ENCODE measurements at regions not wholly inside any gene's neighbourhood (a gene's known extent, or its start where the extent isn't known, plus 50 kb on each side); places are given as distances from the start of the nearest gene placed in this dataset.
"Not testable (repeated sequence)": the region's sequence is repeated elsewhere in the genome, so short reads cannot be mapped to it uniquely, and the experiment has no call there.

DNA sequence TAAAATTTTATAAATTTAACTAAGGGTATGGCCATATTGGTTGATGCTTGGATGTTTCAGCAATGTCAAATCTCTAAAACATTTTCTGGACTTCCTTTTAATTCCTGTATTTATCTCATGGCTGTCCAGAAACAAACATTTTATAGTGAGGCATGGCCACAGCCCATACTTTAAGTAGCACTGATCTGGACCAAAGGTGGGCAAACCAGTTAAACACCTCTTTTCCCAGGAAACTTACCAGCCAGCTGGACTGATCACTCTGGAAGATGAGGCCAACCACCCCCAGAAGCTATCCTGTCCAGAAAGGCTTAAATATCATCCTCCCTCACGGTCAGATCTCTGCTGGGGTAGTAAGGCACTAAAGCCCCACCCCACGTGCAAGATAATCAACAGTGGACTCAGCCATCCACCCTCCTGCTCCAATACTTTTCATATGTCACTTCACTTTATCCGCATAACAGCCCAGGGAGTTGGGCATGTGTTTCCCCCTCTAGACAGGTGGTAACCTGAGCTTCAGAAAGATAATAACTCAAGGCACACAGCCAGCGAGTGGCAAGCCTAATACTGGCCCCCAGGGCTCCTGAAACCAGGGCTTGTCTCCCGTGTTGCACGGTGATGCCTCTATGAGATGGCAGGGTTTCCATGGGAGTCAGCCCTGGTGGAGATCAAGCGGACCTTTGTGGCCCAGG lies 120.5 kb upstream of the NGF start:
- ChIA-PET CTCF (no interaction called here), POLR2A (no interaction called here)

DNA sequence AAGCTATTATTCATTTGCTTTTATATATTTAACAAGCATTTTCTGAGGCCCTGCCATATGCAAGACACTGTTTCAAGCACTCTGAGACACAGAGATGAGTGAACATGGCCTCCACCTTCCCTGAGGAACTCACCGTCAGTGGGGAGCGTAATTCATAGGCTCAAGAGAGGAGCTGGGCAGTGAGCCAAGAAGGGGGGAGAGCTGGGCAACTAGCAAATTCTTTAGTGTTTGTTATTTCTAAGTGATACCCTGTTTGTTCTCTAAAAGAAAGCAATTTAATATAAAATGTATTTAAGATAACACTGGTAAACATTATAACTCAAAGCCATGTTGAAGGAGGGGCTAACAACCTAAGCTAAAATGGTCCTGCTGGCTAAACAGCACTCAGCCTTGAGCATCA lies 119.2 kb upstream of the NGF start:
- CTCF ChIA-PET = no interaction called here
- POLR2A ChIA-PET = no interaction called here

DNA sequence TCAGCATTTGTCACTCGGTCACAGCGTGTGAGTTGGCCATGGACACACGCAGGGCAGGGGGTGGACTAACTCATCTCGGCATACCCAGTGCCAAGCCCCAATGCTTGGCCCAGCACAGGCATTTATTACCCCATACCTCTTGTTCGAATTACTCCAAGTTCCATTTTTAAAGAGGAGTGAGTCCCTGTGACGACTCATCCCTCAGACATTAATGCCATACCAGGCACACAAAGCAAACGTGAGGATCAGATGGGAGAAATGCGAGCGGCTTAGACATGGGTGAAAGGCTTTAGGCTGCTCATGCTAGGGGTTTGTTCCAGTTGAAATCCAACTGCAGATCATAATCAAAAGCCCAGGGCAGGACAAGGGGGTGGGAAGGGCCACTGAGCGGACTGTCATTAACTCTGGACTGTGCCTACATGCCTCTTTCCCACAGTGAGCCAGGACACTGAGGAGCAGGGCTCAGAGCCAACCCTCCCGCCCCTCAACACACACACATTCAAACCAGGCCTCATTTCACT lies 118.5 kb upstream of the NGF start:
- POLR2A ChIA-PET = no interaction called here
- CTCF ChIA-PET = no interaction called here

DNA sequence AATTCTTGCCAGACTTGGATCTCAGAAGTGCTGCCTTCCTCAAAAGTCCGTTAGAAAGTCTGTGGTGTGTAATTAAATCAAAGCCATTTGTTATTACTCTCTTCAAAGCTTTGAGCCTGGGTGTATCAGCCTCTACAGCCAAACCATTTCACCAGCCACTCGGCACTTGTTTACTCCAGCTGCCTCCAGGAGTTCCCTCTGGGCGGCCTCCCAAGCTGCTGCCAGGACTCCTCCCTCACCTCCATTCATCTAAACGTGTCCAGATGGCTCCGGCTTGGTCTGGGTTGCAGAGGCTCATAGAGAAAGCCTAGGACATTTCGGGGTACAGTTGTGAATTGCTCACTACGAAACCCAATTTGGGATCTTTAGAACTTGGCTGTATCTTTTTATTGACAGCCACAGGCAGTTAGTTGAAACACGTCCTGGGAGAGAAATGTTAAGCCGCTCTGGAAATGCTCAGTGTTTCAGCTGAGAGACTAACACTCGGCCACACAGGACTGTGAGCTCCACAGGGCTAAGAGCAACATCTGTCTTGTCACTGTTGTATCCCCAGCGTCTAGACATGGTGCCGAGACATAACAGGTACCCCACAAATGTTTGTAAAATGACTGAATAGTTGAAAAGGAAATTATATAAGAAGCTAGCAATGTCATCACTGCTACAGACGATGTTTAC lies 116.9 kb upstream of the NGF start:
- ChIA-PET CTCF (no interaction called here), POLR2A (no interaction called here)

DNA sequence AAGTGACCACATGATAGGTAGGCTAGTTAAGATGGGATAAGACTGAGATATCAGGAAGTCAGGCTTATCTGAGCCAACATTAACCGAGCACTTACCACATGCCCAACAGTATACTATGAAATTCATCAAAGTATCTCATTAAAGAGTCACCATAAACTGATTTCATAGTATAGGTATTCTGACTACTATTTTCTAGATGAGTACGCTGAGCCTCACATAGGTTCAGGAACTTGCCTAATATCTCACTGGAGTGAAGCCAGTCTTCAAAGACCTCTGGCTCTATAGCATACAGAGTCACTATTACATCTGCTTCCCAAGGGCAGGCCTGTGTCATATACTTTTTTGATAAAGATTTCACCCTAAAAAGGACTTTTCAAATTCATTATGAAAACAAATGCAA lies 115.6 kb upstream of the NGF start:
- POLR2A ChIA-PET = no interaction called here
- CTCF ChIA-PET = no interaction called here

DNA sequence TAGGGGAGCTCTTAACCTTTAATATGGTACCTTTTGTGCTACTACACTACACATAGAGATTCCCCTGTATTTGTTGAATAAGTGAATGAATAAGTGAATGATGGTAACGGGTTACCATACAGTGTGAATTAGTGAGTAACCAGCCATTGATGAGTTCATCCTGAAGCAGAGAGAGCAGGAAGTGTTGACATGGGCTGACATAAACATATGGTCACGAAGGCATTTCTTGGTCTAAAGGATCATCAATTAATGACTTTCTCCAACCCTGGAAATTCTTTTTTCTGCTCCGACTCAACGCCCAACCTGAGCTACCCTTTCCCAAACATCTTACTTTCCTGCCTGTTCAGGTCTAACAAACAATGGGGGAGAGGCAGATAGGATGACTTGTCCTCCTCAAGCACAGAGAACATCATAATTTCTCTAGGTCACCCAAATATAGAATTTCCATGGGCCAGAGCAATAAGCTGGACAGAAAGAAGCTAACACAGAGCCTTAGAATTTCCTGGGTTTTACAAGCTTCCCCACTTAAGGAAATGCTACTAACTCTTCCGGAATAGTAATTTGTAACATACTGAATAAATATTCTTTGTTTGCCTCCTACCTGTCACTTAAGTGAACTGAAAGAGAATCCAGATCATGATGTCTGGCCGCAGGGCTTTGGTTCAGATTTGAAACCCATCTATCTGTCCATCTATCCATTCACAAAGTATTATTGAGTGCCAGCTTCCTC lies 114.7 kb upstream of the NGF start:
- ChIA-PET CTCF (no interaction called here), POLR2A (no interaction called here)

DNA sequence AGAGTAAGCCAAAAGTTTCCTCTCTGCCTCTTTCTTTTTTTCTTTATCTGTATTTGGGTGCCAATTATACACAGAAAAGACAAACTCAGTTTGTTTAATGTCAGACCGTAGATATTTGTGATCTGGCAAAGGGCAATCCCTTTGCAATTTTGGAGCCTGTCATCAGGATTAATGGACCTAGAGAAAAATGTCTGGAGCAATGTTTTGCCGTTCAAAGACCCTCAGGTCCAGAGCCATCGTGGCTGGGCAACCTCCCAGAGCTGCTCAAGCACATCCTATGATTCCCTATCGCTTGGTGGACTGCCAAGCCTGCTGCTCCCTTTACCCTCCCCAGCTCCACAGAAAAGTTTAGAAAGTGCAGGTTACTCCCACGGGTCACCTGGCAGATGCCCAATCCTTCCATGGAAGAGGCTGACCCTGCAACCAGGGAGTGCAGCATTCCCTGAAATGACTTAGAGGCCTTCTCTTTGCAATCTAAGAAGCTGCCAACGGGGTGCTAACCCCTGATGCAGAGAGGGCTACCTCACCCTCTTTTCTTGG lies 112.5 kb upstream of the NGF start:
- ChIA-PET CTCF (no interaction called here), POLR2A (no interaction called here)

DNA sequence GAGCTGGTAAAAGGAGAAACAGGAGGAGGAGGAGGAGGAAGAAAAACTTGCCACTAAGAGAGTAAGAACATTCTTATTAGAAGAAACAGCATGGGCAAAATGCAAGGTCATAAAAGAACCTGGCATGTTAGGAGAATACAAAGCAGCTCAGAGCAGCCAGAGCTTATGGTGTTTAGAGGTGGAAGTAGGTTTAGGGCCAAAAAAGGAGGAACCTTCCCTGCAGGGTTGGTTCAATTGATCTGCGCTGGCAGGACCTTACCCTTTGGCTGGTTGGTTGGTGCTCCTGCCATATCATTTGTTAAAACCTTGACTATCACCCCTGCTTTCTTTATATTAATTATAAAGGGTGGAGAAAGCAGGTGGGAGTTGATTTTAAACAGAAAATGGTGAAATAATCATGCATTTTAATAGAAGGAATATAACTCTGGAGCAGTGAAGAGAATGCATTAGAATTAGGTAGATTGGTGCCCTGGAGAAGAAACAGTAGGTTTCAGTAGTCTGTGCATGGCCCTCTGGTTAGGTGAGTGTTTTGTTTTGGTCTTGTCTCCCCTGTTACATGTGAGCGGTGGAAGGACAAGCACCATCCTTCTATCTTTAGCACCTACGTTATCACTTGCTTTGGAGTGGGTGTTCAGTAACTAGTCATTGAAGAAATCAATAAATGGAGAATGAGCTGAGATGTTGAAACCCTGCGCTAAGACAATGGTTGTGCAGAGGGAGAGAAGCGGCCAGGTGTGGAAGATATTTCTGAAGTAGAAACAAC lies 110.4 kb upstream of the NGF start:
- ChIA-PET POLR2A (no interaction called here), CTCF (no interaction called here)

DNA sequence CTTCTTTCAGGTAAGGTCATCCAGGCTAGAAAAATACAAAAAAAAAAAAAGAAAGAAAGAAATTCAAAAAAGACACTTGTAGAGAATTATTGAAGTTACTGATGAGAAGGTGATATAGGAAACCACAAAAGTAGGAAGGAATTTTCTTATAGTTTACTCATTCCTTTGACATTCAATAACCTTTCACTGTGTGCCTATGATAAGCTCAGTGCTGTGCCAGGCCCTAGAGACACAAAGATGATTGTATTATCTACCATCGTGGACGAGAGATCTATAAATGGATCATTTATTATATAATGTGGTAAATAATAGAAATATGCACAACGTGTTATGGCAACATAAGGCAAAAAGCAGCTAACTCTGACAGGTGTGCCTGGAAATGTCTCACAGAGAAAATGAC lies 109.6 kb upstream of the NGF start:
- CTCF ChIA-PET = interaction anchor here (0.6 kb wide), 1 partner anchor 448 kb away, joined by 3 read pairs; no protein-coding TSS in a partner anchor
- POLR2A ChIA-PET = no interaction called here

DNA sequence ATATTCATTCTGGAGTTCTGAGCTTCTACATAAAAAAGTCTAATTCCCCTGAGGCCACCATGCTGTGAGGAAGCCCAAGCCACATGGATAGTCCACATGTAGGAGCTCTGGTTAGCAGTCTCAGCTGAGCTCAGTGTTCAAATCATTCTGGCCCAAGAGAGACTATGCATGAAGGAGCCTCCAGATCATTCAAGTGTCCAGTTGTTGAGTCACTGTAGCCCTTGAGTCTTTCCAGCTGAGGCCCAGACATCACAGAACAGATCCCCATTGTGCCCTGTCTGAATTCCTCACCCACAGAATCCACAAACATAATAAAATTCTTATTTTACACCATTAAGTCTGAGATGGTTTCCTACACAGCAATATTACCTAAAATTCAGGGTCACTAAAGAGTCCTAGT lies 107.0 kb upstream of the NGF start:
- CTCF ChIA-PET = no interaction called here
- POLR2A ChIA-PET = no interaction called here

DNA sequence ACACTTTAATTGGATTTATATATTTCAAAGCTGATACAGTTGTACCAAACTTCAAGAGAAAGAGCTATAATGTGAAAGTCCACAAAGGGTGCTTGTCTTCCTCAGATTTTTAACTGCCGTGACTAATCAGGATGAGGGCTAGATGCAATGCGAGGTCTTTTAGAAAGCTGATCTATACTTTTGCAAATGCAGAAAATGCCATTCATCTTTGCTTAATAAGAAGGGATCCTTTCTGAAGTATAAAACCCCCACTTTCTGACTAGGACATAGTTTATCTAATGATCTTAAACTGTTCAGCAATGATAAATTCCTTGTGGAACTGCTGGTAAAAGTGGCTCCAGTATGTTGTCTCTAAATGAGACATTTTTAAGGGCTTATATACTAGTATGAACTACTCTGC lies 102.7 kb upstream of the NGF start:
- ChIA-PET CTCF (no interaction called here), POLR2A (no interaction called here)

DNA sequence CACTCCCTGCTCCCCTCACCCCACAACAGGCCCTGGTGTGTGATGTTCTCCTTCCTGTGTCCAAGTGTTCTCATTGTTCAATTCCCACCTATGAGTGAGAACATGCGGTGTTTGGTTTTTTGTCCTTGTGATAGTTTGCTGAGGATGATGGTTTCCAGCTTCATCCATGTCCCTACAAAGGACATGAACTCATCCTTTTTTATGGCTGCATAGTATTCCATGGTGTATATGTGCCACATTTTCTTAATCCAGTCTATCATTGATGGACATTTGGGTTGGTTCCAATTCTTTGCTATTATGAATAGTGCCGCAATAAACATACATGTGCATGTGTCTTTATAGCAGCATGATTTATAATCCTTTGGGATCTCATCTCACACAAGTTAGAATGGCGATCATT lies 101.5 kb upstream of the NGF start:
- CTCF ChIA-PET, POLR2A ChIA-PET: not testable (repeated sequence)

DNA sequence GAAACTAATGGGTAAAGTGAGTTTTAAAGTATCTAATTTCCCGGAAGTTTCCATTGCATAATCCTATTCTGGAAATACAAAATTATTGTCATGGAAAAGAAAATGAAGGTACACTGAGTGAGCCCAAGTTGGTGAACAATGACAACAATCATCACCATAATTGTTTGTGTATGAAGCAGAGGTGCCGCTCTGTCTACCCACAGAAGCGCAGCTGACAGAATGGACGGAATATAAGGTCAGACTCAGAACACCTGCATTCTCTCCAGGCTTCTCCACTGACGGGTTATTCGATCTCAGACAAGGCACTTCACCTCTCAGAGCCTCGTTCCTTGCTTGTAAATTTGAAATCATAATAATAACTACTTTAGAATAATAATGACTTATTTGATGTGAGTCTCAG lies 99.1 kb upstream of the NGF start:
- POLR2A ChIA-PET = no interaction called here
- CTCF ChIA-PET = no interaction called here

DNA sequence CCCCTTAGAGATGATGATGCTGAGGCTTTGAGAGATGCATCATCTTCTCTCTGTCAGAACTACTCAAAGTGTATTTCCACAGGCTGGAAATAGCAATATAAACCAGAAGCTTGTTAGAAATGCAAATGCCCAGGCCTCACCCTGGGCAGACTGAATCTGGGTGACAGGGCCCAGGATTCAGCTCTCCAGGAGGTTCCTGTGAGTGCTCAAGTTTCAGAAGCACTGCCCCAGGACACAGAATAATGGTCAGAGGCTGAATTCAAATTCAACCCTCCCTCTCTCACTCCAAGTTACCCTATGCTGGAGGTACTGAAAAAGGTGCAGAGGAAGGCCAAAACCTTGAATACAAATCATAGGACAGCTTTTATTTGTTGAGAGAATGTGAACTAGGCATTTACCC lies 98.5 kb upstream of the NGF start:
- CTCF ChIA-PET = no interaction called here

DNA sequence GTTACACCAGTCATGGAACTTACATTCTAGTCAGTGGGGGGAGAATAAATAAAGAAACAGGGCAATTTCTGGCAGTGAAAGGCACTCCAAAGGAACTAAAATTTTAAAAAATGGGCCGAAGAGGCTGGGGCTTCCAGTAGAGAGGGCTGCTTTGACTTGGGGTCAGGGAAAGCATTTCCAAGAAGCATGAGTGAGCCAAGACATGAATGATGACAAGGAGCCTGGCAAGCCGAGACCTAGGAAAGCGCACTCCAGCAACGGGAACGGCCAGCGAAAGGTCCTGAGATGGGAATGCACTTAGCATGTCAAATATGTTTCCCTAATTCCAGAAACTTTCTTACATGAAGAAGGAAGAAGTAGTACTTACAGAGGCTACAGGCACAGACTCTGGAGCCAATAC lies 95.4 kb upstream of the NGF start:
- ChIA-PET POLR2A (no interaction called here), CTCF (no interaction called here)

More for the DNA sequence above, 98.5 kb upstream of the NGF start:
- POLR2A ChIA-PET = no interaction called here

DNA sequence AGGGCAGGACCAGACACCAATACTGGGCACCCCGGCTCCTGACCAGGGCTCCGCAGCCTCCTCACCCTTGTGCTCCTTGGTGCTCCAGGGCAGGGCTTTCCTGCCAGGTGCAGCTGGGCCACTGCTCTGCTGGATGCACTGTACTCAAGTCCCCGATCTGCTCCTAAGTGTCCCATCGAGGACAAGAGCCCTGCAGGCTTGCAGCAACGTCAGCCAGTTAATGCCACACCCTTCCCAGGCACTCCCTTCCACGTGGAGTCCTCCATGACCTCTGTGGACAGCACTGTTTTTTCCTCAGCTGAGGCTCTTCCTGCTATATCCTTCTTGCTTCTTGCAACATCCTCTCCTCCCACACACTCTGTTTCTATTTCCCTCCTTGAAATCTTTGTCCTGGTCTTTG lies 94.0 kb upstream of the NGF start:
- ChIA-PET POLR2A (no interaction called here), CTCF (no interaction called here)

DNA sequence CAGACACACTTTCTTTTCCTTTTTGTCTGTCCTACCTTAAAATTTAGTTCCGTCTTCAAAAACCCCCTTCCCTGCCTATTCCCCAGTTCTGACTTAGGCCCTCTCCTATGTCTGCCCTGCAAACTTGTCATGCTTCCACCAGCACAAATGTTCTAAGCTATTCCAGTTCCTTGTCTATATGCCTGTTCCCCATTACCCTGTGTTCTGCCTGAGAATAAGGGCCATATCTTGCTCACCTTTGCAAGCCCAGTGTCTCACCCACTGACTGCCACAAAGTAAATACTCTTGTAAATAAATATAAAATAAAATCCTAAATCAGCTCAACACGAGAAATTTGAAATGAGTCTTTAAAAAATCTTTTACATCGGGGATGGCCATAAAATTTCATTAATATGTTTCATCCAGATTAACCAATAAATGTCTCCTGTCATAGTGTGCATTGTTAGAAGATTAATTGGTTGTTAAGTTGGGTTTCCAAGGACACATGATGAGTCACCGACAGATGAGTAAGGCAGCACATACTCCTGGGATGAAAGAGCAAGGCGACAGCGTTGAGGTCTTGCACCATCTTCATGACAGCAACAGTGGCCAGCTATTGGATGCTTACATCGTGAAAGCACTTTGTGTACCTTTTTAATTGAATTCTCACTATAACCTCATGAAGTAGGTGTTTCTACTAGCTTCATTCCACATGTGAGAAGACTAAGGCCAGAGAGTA lies 92.6 kb upstream of the NGF start:
- ChIA-PET CTCF (no interaction called here), POLR2A (no interaction called here)

DNA sequence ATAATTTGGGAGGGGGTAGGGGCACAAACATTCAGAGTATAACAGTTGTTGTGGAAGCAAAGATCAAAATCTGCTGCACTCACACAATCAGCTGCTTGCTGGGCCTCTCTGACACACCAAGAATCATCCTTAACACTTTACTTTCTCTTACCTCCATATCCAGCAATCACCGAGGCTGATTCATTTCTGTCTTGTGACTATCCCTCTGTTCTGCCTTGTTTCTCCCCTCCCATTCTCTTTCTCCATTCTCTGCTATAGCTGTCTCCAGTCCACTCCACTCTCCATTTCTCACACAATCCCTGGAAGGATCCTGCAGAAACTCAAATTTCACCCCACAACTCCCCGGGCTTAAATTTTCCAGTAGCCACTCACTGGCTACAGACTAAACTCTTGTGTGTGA lies 91.8 kb upstream of the NGF start:
- ChIA-PET CTCF (no interaction called here), POLR2A (no interaction called here)

DNA sequence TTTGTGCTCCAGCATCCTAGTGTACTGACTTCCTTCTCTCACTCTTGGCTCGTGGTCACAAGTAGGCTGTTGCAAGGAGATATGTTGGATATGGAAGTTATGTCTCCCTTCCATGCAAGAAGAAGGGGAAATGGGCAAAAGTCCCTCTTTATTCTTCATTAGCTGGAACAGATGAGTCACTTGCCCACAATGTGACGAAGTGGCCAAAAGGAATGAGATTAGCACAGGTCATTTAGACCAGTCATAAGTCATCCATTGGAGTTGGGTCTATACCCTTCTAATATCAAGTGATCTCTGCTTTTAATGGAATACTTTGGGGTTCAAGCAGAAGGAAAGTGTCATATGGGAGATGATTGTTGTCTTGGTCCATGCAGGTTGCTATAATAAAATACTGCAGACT lies 91.2 kb upstream of the NGF start:
- ChIA-PET POLR2A (no interaction called here), CTCF (no interaction called here)

DNA sequence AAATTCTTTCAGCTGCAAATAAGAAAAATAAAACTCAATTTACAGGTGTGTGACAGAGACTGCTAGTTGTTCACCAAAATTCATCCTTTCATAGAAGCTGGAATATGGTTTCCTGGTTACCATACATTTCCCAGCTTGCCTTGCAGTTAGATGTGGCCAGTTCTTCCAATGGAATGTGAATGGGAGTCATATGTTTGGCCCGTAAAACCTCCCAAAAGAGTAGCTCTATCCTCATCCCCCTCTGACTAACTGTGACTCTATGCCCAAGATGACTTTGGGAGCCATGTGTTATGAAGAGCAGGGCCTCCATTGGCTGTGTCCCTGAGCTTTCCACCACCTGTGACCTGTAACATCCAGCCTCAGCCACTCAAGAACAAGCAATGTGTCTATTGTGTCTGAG lies 90.6 kb upstream of the NGF start:
- CTCF ChIA-PET = no interaction called here
- POLR2A ChIA-PET = no interaction called here
